K562 (cell line): ENCODE measurements at regions not wholly inside any gene's neighbourhood (a gene's known extent, or its start where the extent isn't known, plus 50 kb on each side); places are given as distances from the start of the nearest gene placed in this dataset.

Experiments used
- ATAC-seq: fragments of 200-7000 bp; cut with Tn5 transposase; 3 replicates; pipeline ENCODE4 v1.9.1; 2020; ENCODE audit warnings: moderate library complexity
- BruUV-seq: library from RNA; stranded (reverse); fragments of 400-500 nt; replicated peaks from 2 replicates; lab custom pipeline; 2021; lab: Mats Ljungman, UMichigan
- CTCF ChIA-PET: fragments of 300-600 bp; formaldehyde crosslinking; extraction: SDS; loops from one replicate; lab custom pipeline; 2021; ENCODE audit warnings: low intra/inter-chr PET ratio; lab: Yijun Ruan, JAX
- POLR2A ChIA-PET: fragments of 300-600, 350-650 bp; sonication (Branson Sonifier 250); formaldehyde crosslinking; extraction: SDS; loops from one replicate; lab custom pipeline; 2021; ENCODE audit warnings: antibody characterized with exemption, inconsistent platforms; lab: Yijun Ruan, JAX
- DNase-seq, 4 experiments: peaks; one replicate each; pipeline versions ENCODE4 v3.0.0 to v3.0.0-alpha.2; 2011 to 2018; ENCODE audit warnings: low spot score in 3 of 4, mixed read lengths in 3 of 4; ENCODE audit errors: extremely low read depth in 1 of 4
- FAIRE-seq: peaks from 2 replicates; lab custom pipeline; 2011; peaks lifted over from hg19 to GRCh38; lab: Jason Lieb, UNC
- H2AFZ ChIP-seq: 2 replicates; pipeline ENCODE4 v1.6.0; 2011; ENCODE audit warnings: low read depth, low read length, control low read depth, inconsistent platforms
- H3K27ac ChIP-seq: fragments of 200-600 bp; 3 replicates; pipeline ENCODE4 v1.8.0; 2011; ENCODE audit warnings: low read depth, mild to moderate bottlenecking, control low read depth, inconsistent platforms, low read length, moderate library complexity, mixed read lengths; ENCODE audit errors: extremely low read depth
- H3K27me3 ChIP-seq, 2 experiments: fragments of 300-600 bp in 1 of 2; 2 replicates in 1 of 2; 3 replicates in 1 of 2; pipeline versions ENCODE4 v1.6.0 to v1.8.0; 2011; ENCODE audit warnings: inconsistent platforms in 2 of 2, low read length in 2 of 2, mild to moderate bottlenecking in 1 of 2, mixed read lengths in 1 of 2, moderate library complexity in 1 of 2; ENCODE audit not compliant: control insufficient read depth in 2 of 2, insufficient read depth in 2 of 2
- H3K36me3 ChIP-seq: fragments of 300-600 bp; 3 replicates; pipeline ENCODE4 v1.8.0; 2011; ENCODE audit warnings: mild to moderate bottlenecking, low read length, inconsistent platforms; ENCODE audit not compliant: control insufficient read depth, insufficient read depth
- H3K4me1 ChIP-seq, 2 experiments: fragments of 200-600 bp in 1 of 2; replicated peaks in 1 of 2; 2 replicates in 1 of 2; 3 replicates in 1 of 2; pipeline versions ENCODE4 v1.5.1 to v1.8.0; 2011; ENCODE audit warnings: inconsistent platforms in 2 of 2, low read length in 2 of 2, mild to moderate bottlenecking in 1 of 2, mixed read lengths in 1 of 2, moderate library complexity in 1 of 2; ENCODE audit not compliant: control insufficient read depth in 2 of 2, insufficient read depth in 2 of 2
- H3K4me2 ChIP-seq: 2 replicates; pipeline ENCODE4 v1.6.1; 2011; ENCODE audit warnings: low read length, control low read depth, inconsistent platforms, mixed read lengths; ENCODE audit not compliant: insufficient read depth
- H3K4me3 ChIP-seq: fragments of 200-600 bp; sonication (generic), shearing (Covaris generic); 2 replicates; pipeline ENCODE4 v1.5.1; 2016; ENCODE audit warnings: control low read depth, inconsistent platforms
- H3K79me2 ChIP-seq: fragments of 200-600 bp; 3 replicates; pipeline ENCODE4 v1.8.0; 2011; ENCODE audit warnings: low read length, inconsistent platforms; ENCODE audit not compliant: control insufficient read depth, insufficient read depth
- H3K9ac ChIP-seq, 2 experiments: 2 replicates each; pipeline versions ENCODE4 v1.6.0 to v1.6.1; 2011; ENCODE audit warnings: low read depth in 2 of 2, low read length in 2 of 2, control low read depth in 1 of 2, inconsistent platforms in 1 of 2, mild to moderate bottlenecking in 1 of 2, mixed read lengths in 1 of 2; ENCODE audit not compliant: insufficient read depth in 1 of 2
- H3K9me1 ChIP-seq: one replicate; pipeline ENCODE4 v1.6.0; 2011; ENCODE audit warnings: inconsistent platforms, mild to moderate bottlenecking, low read length, moderate library complexity; ENCODE audit not compliant: control insufficient read depth, insufficient read depth
- H3K9me3 ChIP-seq: replicated peaks from 2 replicates; pipeline ENCODE4 v1.5.1; 2011; ENCODE audit warnings: low read depth, low read length, inconsistent platforms; ENCODE audit not compliant: control insufficient read depth, insufficient read depth
- H4K20me1 ChIP-seq: replicated peaks from 2 replicates; pipeline ENCODE4 v1.6.1; 2011; ENCODE audit warnings: low read length, inconsistent platforms, mixed read lengths; ENCODE audit not compliant: control insufficient read depth, insufficient read depth
- ARNT ChIP-seq, 2 experiments: fragments of 450-650 bp; IDR thresholded peaks; 2 replicates each; pipeline ENCODE4 v1.6.1; 2016; ENCODE audit warnings: mild to moderate bottlenecking in 1 of 2
- C11orf30 ChIP-seq: fragments of 450-650 bp; IDR thresholded peaks from 2 replicates; pipeline ENCODE4 v1.6.1; 2016; ENCODE audit warnings: low read depth, mild to moderate bottlenecking
- ERF ChIP-seq: fragments of 450-650 bp; formaldehyde crosslinking; IDR thresholded peaks from 2 replicates; pipeline ENCODE4 v1.4.0; 2020; ENCODE audit warnings: mild to moderate bottlenecking, mixed read lengths
- GABPB1 ChIP-seq: sonication (generic); formaldehyde crosslinking; IDR thresholded peaks from 2 replicates; pipeline ENCODE4 v1.8.0; 2022; ENCODE audit warnings: mild to moderate bottlenecking, missing genetic modification reagents
- KDM4B ChIP-seq, 2 experiments: fragments of 450-650 bp in 1 of 2; sonication (generic) in 1 of 2; IDR thresholded peaks; 2 replicates each; pipeline ENCODE4 v1.6.1; 2016 to 2017; ENCODE audit warnings: borderline replicate concordance in 2 of 2, antibody characterized with exemption in 1 of 2, low read depth in 1 of 2, mild to moderate bottlenecking in 1 of 2
- MTF1 ChIP-seq: fragments of 250-450 bp; sonication (Bioruptor Pico); IDR thresholded peaks from 2 replicates; pipeline ENCODE4 v1.9.0; 2021; ENCODE audit warnings: moderate library complexity, mild to moderate bottlenecking, inconsistent platforms, borderline replicate concordance
- ZBTB1 ChIP-seq: sonication (generic); formaldehyde crosslinking; IDR thresholded peaks from 2 replicates; pipeline ENCODE4 v1.8.1; 2023; ENCODE audit warnings: missing genetic modification reagents, low read depth, mild to moderate bottlenecking, borderline replicate concordance
- WGBS: fragments of 100-300 bp; shearing (Covaris generic); methylation state at CpG from one replicate; pipeline ENCODE4 v1.1.6; 2016; ENCODE audit warnings: low coverage, mixed read lengths; ENCODE audit not compliant: insufficient coverage; ENCODE audit errors: missing lambda C conversion rate; 5-methylcytosine and 5-hydroxymethylcytosine counted together
- in situ Hi-C: fragments of 300-500 bp; cut with MboI; formaldehyde crosslinking; loops from 4 replicates; pipeline ENCODE4 v1.15.0; 2018; ENCODE audit warnings: inconsistent platforms, mixed read lengths
- intact Hi-C: fragments of 100-400 bp; cut with micrococcal nuclease; formaldehyde crosslinking; loops from 2 replicates; pipeline ENCODE4 v1.14.2; 2022

- FAIRE-seq = no peak
- Histone ChIP-seq H3K27me3 (no peaks in the 10 kb centered on the region), H3K4me2 (no peak overlapping the region), H3K4me1 (no peaks in the 10 kb centered on the region), H3K9me3 (no peaks in the 10 kb centered on the region), H3K9ac (no peak overlapping the region), H4K20me1 (no peaks in the 10 kb centered on the region), H3K27ac (no peak overlapping the region), H3K4me3 (no peak overlapping the region), H2AFZ (no peak overlapping the region), H3K79me2 (no peaks in the 10 kb centered on the region), H3K9me1 (no peaks in the 10 kb centered on the region), H3K36me3 (no peaks in the 10 kb centered on the region)
- CTCF ChIA-PET = no interaction called here
- POLR2A ChIA-PET = no interaction called here
- intact Hi-C loops = no loop called here
- no peak for TF ChIP-seq KDM4B (IDR thresholded peaks at IDR 0.05; ENCODE audit: borderline replicate concordance in 2 of 2, low read depth in 1 of 2)
- no peak for TF ChIP-seq ZBTB1 (CRISPR knock-in tag)
- no peak for TF ChIP-seq C11orf30
- no peak for TF ChIP-seq MTF1 (CRISPR knock-in tag)
- no peak for TF ChIP-seq GABPB1 (CRISPR knock-in tag)
- no peak for TF ChIP-seq ARNT (IDR thresholded peaks at IDR 0.05)
- TF ChIP-seq ERF (CRISPR knock-in tag) = no peak
- no peak for ATAC-seq
- in situ Hi-C loops = no loop called here
- no TSS peak for BruUV-seq
- DNase-seq = no peak
- 0% methylated on average over 2 of the region's 2 CpGs for WGBS
Observed at GRCh38 chr14:85027681-85028370, 502.1 kb upstream of the FLRT2 start.
